OCI-LY3 (cell line): ENCODE measurements at regions not wholly inside any gene's neighbourhood (a gene's known extent, or its start where the extent isn't known, plus 50 kb on each side); places are given as distances from the start of the nearest gene placed in this dataset.

Source experiments
- H2AFZ ChIP-seq: fragments of 200-600, 300-600 bp; shearing (Covaris generic); 2 replicates; pipeline ENCODE4 v1.6.0; 2014; ENCODE audit warnings: antibody characterized with exemption, low read depth, low read length
- H3K27ac ChIP-seq: fragments of 200-600, 300-600 bp; sonication (generic); 2 replicates; pipeline ENCODE4 v1.5.1; 2014; ENCODE audit warnings: mild to moderate bottlenecking, low read length, moderate library complexity, mixed read lengths
- H3K27me3 ChIP-seq: fragments of 200-600, 300-600 bp; sonication (generic); 2 replicates; pipeline ENCODE4 v1.6.1; 2014; ENCODE audit warnings: low read depth, low read length, mixed read lengths
- H3K36me3 ChIP-seq: fragments of 200-600, 300-600 bp; sonication (generic); replicated peaks from 2 replicates; pipeline ENCODE3; 2014; ENCODE audit warnings: low read depth, low read length, mixed read lengths
- H3K4me1 ChIP-seq: fragments of 300-600, 200-600 bp; sonication (generic); 2 replicates; pipeline ENCODE4 v1.6.1; 2014; ENCODE audit warnings: low read length, mixed read lengths
- H3K4me2 ChIP-seq: fragments of 200-600, 300-600 bp; sonication (generic); 2 replicates; pipeline ENCODE4 v1.6.1; 2014; ENCODE audit warnings: low read length, mixed read lengths
- H3K4me3 ChIP-seq: fragments of 300-600, 200-600 bp; sonication (generic); 2 replicates; pipeline ENCODE4 v1.5.1; 2014; ENCODE audit warnings: antibody characterized with exemption, mild to moderate bottlenecking, low read length, moderate library complexity
- H3K79me2 ChIP-seq: fragments of 300-600, 200-600 bp; shearing (Covaris generic); 2 replicates; pipeline ENCODE4 v1.6.1; 2014; ENCODE audit warnings: mild to moderate bottlenecking, low read length, mixed read lengths
- H3K9ac ChIP-seq: fragments of 300-600, 200-600 bp; shearing (Covaris generic); 2 replicates; pipeline ENCODE4 v1.6.0; 2014; ENCODE audit warnings: mild to moderate bottlenecking, low read length, moderate library complexity
- H3K9me3 ChIP-seq: fragments of 200-600, 300-600 bp; shearing (Covaris generic); 2 replicates; pipeline ENCODE4 v1.6.1; 2014; ENCODE audit warnings: low read length, mixed read lengths; ENCODE audit not compliant: insufficient read depth
- H4K20me1 ChIP-seq: fragments of 200-600, 300-600 bp; sonication (generic); 2 replicates; pipeline ENCODE4 v1.6.1; 2016; ENCODE audit warnings: low read length, mixed read lengths; ENCODE audit not compliant: insufficient read depth
- EZH2phosphoT487 ChIP-seq: fragments of 200-600 bp; shearing (Covaris generic); IDR thresholded peaks from 2 replicates; pipeline ENCODE4 v1.6.1; 2018; ENCODE audit warnings: antibody characterized with exemption, mixed run types, low read depth
- TF ChIP-seq, protein P1 (sequence below): fragments of 200-600, 300-600 bp; sonication (generic); IDR thresholded peaks from 2 replicates; pipeline ENCODE4 v1.5.1; 2014; ENCODE audit warnings: antibody characterized with exemption, low read length, low read depth

DNA sequence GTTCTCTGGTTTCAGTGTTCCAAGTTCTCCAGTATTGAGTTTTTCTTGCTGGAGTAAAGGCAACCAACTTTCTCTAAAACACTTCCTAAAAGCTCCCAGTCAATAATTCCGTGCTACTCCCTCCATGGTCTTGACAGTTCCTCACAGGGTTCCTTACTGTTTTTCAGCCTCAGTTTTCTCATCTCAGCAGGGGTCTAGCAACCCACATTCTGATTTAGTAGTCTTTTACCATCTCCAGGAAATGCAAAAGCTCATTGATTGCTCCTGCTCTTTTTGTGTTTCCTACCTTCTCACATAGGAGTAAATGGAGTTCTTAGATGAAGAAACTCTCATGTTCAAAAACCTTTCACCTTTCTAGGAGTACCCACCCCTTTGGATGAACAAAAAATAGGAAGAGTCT lies 978.8 kb upstream of the POU3F3 start:
- Histone ChIP-seq H3K4me3 (no peak overlapping the region), H3K79me2 (no peaks in the 10 kb centered on the region), H3K27ac (no peak overlapping the region), H4K20me1 (no peaks in the 10 kb centered on the region), H3K9me3 (no peaks in the 10 kb centered on the region), H3K4me2 (no peak overlapping the region), H3K27me3 (no peaks in the 10 kb centered on the region), H3K36me3 (no peaks in the 10 kb centered on the region), H3K9ac (no peak overlapping the region), H3K4me1 (no peaks in the 10 kb centered on the region), H2AFZ (no peak overlapping the region)
- TF ChIP-seq, protein P1, sequence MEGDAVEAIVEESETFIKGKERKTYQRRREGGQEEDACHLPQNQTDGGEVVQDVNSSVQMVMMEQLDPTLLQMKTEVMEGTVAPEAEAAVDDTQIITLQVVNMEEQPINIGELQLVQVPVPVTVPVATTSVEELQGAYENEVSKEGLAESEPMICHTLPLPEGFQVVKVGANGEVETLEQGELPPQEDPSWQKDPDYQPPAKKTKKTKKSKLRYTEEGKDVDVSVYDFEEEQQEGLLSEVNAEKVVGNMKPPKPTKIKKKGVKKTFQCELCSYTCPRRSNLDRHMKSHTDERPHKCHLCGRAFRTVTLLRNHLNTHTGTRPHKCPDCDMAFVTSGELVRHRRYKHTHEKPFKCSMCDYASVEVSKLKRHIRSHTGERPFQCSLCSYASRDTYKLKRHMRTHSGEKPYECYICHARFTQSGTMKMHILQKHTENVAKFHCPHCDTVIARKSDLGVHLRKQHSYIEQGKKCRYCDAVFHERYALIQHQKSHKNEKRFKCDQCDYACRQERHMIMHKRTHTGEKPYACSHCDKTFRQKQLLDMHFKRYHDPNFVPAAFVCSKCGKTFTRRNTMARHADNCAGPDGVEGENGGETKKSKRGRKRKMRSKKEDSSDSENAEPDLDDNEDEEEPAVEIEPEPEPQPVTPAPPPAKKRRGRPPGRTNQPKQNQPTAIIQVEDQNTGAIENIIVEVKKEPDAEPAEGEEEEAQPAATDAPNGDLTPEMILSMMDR, result no peak
- TF ChIP-seq EZH2phosphoT487, result no peak

DNA sequence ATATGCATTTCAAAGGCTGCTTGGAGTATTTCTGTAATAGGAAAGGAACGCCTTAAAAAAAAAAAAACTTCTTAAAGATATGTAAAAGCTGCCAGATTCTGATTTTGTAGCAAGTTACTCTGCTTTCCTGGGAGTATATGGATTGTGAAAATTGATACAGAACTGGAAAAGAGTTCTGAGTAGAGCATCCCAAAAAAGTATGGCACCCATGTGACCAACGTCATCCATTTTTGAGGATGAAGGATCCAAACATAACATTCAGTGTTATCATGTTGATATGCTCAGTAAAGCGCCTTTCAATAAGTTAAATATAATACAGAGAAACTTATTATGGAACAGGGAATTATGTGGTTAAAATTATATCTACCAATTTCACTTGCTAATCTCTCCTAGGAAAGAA lies 978.4 kb upstream of the POU3F3 start:
- Histone ChIP-seq H3K79me2 (no peaks in the 10 kb centered on the region), H3K36me3 (no peaks in the 10 kb centered on the region), H2AFZ (no peak overlapping the region), H3K4me3 (no peak overlapping the region), H3K9me3 (no peaks in the 10 kb centered on the region), H3K27ac (no peak overlapping the region), H3K4me2 (no peak overlapping the region), H3K9ac (no peak overlapping the region), H3K27me3 (no peaks in the 10 kb centered on the region), H3K4me1 (no peaks in the 10 kb centered on the region), H4K20me1 (no peaks in the 10 kb centered on the region)
- TF ChIP-seq, protein P1, result no peak
- no peak for TF ChIP-seq EZH2phosphoT487

DNA sequence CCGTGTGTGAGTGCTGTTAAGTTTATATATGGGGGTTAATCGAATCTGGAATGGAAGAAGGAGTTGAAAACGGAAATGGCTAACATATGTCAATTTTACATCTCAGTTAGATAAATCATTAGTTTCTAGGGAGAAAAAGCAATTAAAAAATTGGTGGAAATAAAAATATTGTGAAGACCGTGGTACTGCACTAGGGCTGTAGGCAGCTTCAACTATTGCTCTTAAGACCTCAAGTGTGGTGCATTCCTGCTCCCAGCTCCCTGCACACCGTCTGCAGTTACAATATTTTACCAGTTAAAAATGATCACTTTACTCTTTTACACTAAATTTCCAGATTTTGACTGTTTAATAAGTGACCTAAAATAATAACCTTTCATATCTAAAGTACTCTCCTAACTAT lies 977.3 kb upstream of the POU3F3 start:
- Histone ChIP-seq H3K9ac (no peak overlapping the region), H3K27me3 (no peaks in the 10 kb centered on the region), H3K79me2 (no peaks in the 10 kb centered on the region), H4K20me1 (no peaks in the 10 kb centered on the region), H3K36me3 (no peaks in the 10 kb centered on the region), H2AFZ (no peak overlapping the region), H3K4me1 (no peaks in the 10 kb centered on the region), H3K9me3 (no peaks in the 10 kb centered on the region), H3K4me2 (no peak overlapping the region), H3K4me3 (no peak overlapping the region), H3K27ac (no peak overlapping the region)
- TF ChIP-seq, protein P1, result no peak
- TF ChIP-seq EZH2phosphoT487, result no peak

DNA sequence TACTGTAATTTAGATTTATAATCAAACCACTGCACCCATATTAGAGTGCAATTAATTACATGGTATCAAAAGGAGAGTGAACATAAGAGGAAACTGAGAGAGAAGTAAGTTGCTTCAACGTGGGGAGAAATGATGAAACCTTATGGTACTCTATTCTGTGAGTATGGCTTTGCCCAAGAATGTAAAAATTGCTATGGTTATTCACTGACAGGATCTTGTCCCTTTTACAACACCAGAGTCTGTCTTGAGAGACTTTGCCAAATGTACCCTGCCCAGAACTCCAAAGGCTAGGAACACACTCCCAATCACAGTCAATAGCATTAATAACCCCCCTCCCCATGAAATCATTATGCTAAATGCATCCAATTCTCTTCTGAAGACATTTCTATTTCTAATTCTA lies 974.8 kb upstream of the POU3F3 start:
- Histone ChIP-seq H3K4me3 (no peak overlapping the region), H3K79me2 (no peaks in the 10 kb centered on the region), H2AFZ (no peak overlapping the region), H4K20me1 (no peaks in the 10 kb centered on the region), H3K9ac (no peak overlapping the region), H3K4me1 (no peaks in the 10 kb centered on the region), H3K9me3 (no peaks in the 10 kb centered on the region), H3K4me2 (no peak overlapping the region), H3K36me3 (no peaks in the 10 kb centered on the region), H3K27ac (no peak overlapping the region), H3K27me3 (no peaks in the 10 kb centered on the region)
- TF ChIP-seq, protein P1, result no peak
- no peak for TF ChIP-seq EZH2phosphoT487
